ENCODE measurements at regions not wholly inside any gene's neighbourhood (a gene's known extent, or its start where the extent isn't known, plus 50 kb on each side); places are given as distances from the start of the nearest gene placed in this dataset.
"Not testable (repeated sequence)": the region's sequence is repeated elsewhere in the genome, so short reads cannot be mapped to it uniquely, and the experiment has no call there.

DNA sequence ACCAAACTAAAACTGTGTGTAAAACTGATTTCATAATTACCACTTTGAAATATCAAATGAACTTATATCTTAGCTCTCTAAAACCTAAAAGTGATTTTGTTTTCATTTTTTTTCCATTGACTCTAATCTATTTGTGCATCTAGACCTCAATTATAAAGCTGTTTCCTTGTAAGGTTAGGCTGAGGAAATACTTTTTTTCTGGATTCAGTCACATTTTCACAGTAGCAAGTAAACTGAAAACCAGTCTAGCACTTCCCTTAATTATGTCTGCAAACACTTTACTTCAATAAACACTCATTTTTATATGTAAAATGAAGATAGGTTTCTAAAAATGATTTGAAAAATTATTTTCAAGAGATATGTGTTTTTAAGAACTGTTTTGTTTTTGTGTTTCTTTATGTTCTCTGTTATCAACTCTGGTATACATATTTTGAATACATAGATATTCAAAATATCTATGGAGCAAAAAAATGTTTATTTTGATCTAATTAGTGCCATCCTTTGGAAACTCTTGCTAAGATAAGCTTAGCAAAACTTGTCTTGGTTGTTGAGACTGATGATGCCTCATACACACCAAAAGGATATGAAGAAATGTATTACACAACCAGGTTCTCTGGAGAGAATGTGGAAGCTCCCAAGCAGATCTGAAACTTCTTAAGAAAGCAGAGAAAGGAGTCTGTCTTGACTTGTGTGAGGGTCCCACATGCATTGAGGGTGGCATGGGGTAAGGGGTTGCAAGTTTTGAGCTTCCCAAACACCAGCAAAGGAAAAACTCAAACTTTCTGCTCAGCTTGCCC lies 1887.4 kb downstream of the PCDH9 start:
- no peak for DNase-seq (ENCODE audit: insufficient read length, low spot score)
- no peak for FAIRE-seq

DNA sequence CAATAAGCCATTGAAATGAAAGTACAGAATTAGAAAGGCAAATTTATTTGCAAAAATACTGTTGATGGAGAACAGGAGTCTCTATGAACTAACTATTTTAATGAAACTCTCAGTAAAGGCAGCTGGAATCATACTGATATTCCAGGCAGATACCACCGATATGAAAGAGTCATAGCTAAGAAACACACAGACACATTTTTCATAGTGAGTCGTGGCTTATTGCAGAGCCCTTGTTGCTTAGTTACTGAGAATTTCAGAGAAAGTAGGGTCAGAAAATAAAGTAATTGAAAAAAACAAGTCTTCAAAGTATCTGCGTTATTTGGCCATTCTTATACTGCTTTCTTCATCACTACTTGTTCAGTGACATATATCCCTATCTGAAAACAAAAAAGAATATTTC lies 1890.9 kb downstream of the PCDH9 start:
- DNase-seq (ENCODE audit: insufficient read length, low spot score) (no peak), FAIRE-seq (no peak)

DNA sequence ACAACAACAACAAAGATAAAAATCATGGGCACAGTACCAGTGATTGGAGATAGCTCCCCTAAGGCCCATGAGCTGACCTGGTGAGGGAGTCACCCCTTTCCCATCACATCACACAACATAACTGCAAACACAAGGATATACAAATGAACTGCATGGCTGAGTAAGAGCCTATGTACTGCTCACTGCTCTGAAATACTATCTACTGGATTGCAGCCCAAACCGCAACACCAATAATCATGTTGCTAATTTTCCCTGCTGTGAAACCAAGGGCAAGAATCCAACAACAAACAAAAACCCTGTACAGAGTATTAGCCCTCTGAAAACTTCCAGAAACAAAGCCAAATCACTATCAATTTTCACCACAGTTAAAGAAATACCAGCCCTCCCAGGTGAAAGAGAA lies 1893.2 kb downstream of the PCDH9 start:
- FAIRE-seq (no peak), DNase-seq (ENCODE audit: insufficient read length, low spot score) (no peak)

DNA sequence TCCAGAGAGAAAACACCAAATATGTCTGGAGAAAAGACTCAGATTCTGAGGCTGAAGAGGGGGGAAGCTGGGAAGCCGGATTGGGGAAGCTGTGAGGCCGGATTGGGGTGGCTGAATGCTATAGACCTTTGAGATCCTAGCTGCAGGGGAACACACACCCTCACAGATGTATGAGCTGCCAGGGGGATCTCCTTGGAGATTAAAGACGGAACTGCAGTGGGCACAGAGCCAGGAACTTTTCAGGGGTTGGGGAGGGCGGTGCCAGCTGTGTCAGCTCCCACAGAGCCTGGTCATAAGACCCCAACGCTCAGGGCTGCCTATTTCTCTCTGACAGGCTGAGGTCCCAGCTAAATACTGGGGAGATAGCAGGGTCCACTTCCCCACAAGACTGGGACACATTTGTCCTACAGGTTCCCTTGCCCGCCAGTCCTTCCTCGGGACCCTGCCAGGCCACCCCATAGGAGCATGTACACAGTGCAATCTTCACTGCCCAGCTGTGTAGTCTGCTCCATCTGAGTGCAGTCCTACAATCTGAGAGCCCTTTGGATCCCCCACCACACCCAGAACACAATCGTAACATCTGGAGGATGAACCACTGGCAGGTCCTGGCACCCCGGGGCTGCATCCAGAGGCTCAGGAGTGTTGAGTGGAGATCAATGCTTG lies 1893.9 kb downstream of the PCDH9 start:
- no peak for FAIRE-seq
- no peak for DNase-seq (ENCODE audit: insufficient read length, low spot score)

DNA sequence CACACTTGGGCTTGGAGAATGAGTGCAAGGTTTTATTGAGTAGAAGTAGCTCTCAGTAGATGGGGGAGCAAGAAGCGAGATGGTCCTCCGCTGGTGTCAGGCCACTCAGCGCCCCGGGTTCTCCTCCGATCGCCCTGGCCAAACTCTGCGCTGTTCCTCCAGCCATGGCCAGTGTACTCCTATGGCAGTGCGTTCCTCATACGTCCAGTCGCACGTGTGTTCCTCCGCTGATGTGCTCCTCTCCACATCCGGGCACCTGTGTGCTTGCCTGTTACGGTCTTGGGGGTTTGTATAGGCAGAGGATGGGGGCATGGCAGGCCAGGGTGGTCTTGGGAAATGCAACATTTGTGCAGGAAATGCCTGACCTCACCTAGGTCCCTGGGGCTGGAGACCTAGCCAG lies 1899.4 kb downstream of the PCDH9 start:
- DNase-seq (ENCODE audit: insufficient read length, low spot score) (no peak), FAIRE-seq (no peak)

DNA sequence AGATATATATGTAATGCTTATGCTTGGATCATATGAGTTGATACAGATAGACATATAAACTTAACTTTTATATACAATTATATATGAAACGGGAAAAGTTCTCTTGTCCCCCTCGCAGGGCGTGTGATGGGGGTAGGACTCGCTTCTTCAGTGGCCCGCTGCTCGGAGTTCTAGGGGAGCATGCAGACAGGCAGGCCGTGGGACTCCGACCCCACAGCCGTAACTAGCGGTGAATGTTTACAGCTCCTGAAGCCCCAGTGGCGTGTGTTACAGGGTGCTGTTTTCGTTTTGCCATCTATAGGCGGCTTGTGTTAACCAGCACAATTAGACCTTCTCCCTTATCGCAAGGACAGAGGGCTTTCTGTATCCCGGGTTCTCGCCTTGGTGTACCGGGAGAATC lies 1899.8 kb downstream of the PCDH9 start:
- no peak for DNase-seq (ENCODE audit: insufficient read length, low spot score)

DNA sequence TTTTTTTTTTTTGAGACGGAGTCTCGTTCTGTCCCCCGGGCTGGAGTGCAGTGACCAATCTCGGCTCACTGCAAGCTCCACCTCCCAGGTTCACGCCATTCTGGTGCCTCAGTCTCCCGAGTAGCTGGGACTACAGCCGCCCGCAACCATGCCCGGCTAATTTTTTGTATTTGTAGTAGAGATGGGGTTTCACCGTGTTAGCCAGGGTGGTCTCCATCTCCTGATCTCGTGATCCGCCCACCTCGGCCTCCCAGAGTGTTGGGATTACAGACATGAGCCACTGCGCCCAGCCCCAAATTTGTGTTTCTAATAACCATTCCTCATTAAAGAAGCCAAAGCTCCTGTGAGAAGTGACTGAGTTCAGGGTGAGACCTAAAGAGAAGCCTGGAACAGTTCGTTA lies 1906.9 kb downstream of the PCDH9 start:
- not testable (repeated sequence) for DNase-seq (ENCODE audit: insufficient read length, low spot score); FAIRE-seq

More for the DNA sequence above, 1899.8 kb downstream of the PCDH9 start:
- no peak for FAIRE-seq

DNA sequence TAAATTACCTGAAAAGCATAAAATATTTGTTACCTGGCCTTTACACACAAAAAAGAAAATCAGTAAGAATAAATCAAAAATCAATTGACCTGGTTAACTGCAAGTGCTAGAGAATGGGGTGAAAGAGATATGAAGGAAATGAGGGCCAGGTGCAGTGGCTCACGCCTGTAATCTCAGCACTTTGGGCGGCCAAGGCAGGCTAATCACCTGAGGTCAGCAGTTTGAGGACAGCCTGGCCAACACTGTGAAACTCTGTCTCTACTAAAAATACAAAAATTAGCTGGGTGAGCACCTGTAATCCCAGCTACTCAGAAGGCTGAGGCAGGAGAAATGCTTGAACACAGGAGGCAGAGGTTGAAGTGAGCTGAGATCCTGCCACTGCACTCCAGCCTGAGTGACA lies 1908.7 kb downstream of the PCDH9 start:
- not testable (repeated sequence) for FAIRE-seq; DNase-seq (ENCODE audit: insufficient read length, low spot score)

DNA sequence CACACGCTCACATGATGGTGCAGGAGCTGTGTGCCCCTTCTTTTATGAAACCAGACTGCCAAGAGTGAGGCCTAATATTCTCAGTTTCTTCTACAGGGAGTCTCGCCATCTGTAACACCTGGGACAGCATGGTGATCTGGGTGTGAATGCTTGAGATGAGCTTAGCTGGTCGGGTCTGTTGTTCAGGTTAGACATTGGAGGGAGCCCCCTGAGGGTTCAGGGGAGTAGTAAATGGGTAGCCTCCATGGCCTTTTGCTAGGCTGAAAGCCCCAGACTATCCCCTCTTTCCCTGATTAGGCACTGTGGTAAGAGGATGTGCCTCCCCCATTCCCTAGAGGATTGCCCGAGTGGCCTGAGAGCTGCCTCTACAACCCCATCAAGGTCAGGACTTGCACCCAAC lies 1916.1 kb downstream of the PCDH9 start:
- FAIRE-seq (no peak), DNase-seq (ENCODE audit: insufficient read length, low spot score) (no peak)

DNA sequence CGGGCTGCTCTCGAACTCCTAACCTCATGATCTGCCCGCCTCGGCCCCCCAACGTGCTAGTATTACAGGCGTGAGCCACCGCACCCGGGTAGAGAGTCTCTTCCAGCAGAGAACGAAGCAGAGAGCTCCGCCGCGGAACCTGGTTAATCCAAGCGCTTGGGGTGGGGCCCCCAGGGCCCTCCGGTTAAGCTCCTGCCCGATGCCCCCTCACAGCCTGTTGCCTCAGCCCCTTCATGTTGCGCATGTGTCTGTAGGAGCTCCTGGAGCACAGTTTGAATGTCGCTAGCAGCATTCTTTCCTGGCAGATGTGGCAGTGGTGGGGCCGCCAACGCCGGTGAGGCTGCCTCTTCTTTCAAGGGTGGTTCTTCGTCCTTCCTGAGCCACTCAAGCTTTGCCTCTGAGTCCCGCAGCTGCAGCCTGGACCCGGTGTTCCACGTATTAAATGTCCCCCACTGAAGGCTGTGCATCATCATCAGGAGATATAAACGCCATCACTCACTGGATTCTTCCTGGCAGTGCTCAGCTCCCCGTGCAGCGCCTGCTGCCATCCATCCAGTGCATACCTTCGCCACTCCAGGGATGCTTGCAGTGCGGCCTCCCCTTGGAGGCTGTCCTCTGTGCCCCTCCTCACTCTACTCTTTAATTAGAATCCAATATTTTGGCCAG lies 1919.3 kb downstream of the PCDH9 start:
- DNase-seq (ENCODE audit: insufficient read length, low spot score): no peak
- no peak for FAIRE-seq

DNA sequence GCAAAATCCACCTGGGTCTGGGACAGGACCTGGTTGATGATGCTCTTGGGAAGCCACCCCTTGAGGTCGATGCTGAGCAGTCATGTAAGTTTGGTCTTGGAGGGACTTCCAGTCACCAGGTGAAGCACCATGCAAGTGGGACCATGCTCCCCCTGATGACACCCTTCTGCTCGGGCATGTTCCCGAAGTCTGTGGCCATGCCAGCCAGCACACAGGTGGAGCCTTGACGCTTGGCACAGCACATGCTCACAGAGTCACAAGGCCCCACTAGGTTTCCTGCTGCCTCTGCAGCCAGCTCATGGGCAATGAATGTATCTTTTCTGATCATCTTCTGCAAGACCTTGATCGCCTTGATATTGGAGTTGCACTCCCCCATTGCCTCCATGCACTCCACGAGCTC lies 1920.2 kb downstream of the PCDH9 start:
- FAIRE-seq: no peak
- no peak for DNase-seq (ENCODE audit: insufficient read length, low spot score)

DNA sequence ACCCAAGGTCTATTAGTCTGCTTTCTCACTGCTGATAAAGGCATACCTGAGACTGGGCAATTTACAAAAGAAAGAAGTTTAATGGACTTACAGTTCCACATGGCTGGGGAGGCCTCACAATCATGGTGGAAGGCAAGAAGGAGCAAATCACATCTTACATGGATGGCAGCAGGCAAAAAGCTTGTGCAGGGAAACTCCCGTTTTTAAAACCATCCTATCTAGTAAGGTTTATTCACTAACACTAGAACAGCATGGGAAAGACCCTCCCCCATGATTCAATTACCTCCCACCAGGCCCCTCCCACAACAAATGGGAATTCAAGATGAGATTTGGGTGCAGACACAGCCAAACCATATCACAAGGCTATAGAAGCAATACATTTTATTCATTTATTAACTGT lies 1921.4 kb downstream of the PCDH9 start:
- not testable (repeated sequence) for FAIRE-seq; DNase-seq (ENCODE audit: insufficient read length, low spot score)

DNA sequence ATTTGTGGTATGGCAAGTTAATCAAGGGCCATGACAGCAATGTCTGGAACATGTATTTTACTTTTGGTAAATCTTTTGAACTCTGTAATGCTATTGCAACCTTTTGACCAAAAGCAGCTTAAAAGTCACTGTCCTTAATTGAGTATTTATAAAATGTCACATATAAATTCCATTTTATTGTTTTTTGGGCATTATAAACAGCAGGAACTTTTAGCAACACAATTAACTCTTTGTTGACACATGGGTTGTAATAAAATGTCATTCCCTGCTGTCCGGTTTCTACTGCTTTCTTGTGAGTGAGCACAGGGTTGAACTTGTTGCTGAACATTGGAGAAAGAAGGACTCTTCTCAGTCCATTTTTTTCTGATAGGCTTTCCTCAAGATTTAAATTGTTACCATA lies 1923.1 kb downstream of the PCDH9 start:
- DNase-seq (ENCODE audit: insufficient read length, low spot score) (no peak), FAIRE-seq (no peak)

DNA sequence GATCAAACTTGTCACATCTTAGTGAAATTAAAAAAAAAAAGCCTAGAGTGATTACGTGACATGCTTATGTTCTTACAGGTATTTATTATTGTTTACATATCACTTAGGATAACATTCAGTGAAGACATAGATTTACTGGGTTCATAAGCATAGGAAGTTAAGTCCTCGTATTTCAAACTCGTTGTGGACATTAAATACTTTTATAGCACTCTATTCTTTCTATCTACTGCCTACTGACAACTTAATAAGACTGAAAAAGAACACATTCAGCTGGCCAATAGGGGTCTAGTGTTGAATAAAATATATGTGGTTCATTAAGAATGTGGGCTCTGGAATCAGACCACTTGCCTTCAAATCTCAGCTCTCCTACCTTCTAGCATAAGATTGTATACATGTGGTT lies 1927.4 kb downstream of the PCDH9 start:
- no peak for FAIRE-seq
- no peak for DNase-seq (ENCODE audit: insufficient read length, low spot score)

DNA sequence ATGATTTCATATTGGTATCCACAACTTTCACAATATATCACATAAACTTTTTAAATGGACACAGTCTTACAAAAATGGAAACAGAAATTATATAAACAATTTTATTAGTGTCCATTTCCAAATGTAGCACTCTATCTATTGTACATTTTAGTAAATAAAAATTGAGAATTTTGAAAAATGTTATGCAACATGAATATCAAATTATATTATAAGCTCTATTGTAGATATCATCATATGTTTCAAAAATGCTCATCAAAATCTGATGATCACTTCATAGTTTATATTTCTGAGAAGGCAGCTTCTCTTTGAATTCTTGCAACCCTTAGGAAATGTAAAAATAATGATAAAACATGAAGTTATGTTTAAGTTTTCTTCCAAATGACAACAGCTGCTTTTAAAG lies 1928.6 kb downstream of the PCDH9 start:
- DNase-seq (ENCODE audit: insufficient read length, low spot score): no peak
- FAIRE-seq: no peak

DNA sequence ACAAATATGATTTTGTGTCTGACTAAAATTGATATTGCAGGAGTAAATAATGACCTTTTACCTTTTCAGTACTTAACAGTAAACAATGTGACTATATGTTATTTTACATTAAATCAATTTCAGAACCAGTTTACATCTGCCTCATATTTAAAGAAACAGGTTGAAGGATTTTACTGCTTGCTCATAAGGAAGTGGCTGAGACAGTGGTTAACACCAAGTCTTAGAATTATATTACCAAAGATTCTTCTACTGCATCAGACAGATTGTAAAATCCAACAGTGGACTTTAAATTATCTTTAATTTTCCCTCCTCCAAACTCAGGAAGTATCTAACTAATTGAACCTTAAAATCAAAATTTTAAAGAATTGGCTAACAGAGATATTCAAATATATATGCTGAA lies 1929.9 kb downstream of the PCDH9 start:
- DNase-seq (ENCODE audit: insufficient read length, low spot score) (no peak), FAIRE-seq (no peak)

DNA sequence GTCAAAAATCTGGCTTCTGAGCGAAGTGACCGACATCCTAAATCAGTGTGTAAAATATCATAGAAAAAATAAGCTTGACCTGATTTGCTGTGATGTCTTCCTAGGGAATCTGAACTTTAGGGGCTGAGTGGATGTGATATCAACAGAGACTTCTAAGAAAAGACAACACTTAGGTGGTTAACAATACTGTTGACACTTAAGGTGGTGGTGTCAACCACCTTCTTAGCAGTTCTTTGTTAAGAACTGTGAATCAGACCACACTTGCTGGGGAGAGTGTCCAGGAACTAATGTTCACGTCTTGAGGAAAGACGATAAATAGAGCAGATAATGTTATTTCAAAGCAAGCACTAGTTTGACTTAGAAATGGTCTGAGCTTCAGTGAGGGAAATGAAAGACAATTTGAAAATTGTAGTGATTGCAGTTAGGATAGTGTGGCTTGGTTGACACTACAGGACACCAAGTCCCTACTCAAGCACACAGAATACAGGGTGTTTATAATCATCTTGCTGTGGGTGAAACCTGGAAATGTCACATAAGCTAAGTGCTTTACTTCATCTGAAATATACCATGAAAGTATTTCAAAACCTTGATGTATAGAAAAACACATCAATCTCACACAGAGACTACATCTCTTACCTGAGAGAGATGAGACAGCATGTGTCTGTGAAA lies 1936.5 kb downstream of the PCDH9 start:
- no peak for DNase-seq (ENCODE audit: insufficient read length, low spot score)

DNA sequence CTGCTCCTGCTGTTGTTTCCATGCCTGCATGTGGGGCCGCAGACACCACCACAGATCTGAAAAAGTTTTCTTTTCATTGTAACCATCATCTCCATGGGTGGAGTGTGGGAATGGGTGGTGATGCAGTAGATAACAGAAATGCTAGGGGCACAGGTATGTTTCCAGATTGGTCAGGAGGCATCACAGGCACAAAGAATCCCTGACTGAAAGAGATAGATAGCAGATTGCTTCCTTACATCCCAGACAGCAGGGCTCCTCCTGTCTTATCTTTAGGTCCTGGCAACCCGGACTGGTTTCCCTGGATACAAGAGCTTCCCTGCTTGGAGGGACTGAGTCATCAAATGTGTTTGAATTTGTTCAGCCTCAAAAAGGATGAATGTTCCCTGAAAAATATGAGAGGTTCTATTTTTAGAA lies 1937.6 kb downstream of the PCDH9 start:
- DNase-seq (ENCODE audit: insufficient read length, low spot score) (peak; percentile 10), FAIRE-seq (no peak)

More for the DNA sequence above, 1936.5 kb downstream of the PCDH9 start:
- FAIRE-seq: no peak

DNA sequence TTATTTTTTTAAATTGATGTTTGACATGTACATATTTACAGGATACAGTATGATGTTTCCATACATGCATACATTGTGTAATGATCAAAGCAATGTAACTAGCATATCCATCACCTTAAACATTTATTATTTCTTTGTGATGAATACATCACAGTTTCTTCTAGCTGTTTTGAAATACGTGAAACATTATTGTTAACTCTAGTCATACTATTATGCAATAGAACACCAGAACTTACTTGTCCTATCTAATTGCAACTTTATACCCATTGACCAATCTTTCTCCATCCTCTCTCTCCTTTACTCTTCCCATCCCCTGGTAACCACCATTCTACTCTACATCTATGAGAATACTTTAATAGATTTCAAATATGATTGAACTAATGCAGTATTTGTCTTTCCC lies 1942.7 kb downstream of the PCDH9 start:
- FAIRE-seq: no peak
- no peak for DNase-seq (ENCODE audit: insufficient read length, low spot score)

DNA sequence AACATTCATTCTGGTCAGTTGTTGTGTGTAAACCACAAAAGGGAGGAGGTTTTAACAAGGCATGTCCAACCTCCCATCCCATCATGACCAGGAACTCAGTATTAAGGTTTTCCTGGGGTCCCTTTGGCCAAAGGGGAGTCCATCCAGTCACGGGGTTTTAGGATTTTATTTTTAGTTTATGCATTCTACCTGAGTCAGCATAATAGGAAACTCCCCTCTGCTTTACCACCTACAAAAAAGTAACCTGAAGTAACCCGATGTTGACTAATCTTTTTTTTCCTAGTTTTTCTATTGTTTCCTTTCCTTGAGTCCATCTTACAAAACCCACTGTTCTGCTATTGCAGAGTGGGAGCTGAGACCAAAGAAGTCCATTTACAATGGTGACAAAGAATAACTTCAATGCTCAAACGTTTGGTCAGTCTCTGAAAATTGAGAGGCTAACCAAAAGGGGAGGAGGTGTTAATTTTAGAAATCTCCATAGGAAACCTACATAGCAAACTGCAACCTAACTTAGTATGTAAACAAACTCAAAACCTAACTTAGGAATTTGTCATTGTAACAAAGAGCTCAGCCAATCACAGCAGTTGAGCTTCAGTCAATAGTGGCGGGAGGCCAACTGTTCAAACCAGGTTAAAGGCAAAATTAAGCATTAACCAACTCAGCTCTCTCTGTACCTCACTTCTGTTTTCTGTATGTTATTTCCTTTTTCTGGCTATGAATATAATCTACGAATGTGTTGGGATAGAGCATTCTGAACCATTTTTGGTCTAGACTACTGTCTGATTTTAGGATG lies 1954.1 kb downstream of the PCDH9 start:
- FAIRE-seq (no peak), DNase-seq (ENCODE audit: insufficient read length, low spot score) (no peak)

All from HTR-8/SVneo (cell line).